ENCODE measurements at regions not wholly inside any gene's neighbourhood (a gene's known extent, or its start where the extent isn't known, plus 50 kb on each side); places are given as distances from the start of the nearest gene placed in this dataset.
A peak's percentile ranks its signal among the peaks of the same experiment; 100 is the strongest.
"Not testable (repeated sequence)": the region's sequence is repeated elsewhere in the genome, so short reads cannot be mapped to it uniquely, and the experiment has no call there.

- in situ Hi-C loops (cut with HindIII; ENCODE audit: low pct_unique_long_range_greater_than_20kb, low sequenced_read_pairs): no loop called here
- no peak for DNase-seq (ENCODE audit: low read depth, low spot score)
Observed at GRCh38 chr4:188336891-188337290, 197.7 kb downstream of the TRIML1 start.

- DNase-seq (ENCODE audit: low read depth, low spot score): no peak
- in situ Hi-C loops (cut with HindIII; ENCODE audit: low pct_unique_long_range_greater_than_20kb, low sequenced_read_pairs): no loop called here
Observed at GRCh38 chr4:188341428-188341827, 202.2 kb downstream of the TRIML1 start.

GRCh38 chr4:188346171-188346809 is 207.0 kb downstream of the TRIML1 start:
- in situ Hi-C loops (cut with HindIII; ENCODE audit: low pct_unique_long_range_greater_than_20kb, low sequenced_read_pairs): no loop called here
- DNase-seq (ENCODE audit: low read depth, low spot score): no peak

GRCh38 chr4:188347339-188347738 is 208.1 kb downstream of the TRIML1 start:
- in situ Hi-C loops (cut with HindIII; ENCODE audit: low pct_unique_long_range_greater_than_20kb, low sequenced_read_pairs): no loop called here
- no peak for DNase-seq (ENCODE audit: low read depth, low spot score)

- DNase-seq (ENCODE audit: low read depth, low spot score); in situ Hi-C loops (cut with HindIII; ENCODE audit: low pct_unique_long_range_greater_than_20kb, low sequenced_read_pairs): not testable (repeated sequence)
Observed at GRCh38 chr4:188349569-188349968, 210.3 kb downstream of the TRIML1 start.

GRCh38 chr4:188363196-188363595 is 224.0 kb downstream of the TRIML1 start:
- no peak for DNase-seq (ENCODE audit: low read depth, low spot score)
- in situ Hi-C loops (cut with HindIII; ENCODE audit: low pct_unique_long_range_greater_than_20kb, low sequenced_read_pairs): no loop called here

- in situ Hi-C loops (cut with HindIII; ENCODE audit: low pct_unique_long_range_greater_than_20kb, low sequenced_read_pairs): no loop called here
Observed at GRCh38 chr4:188370777-188371176, 231.5 kb downstream of the TRIML1 start.

GRCh38 chr4:188372058-188372457 is 232.8 kb downstream of the TRIML1 start:
- in situ Hi-C loops (cut with HindIII; ENCODE audit: low pct_unique_long_range_greater_than_20kb, low sequenced_read_pairs): no loop called here
- peak; percentile 13 for DNase-seq (ENCODE audit: low read depth, low spot score)

More at GRCh38 chr4:188370777-188371176, 231.5 kb downstream of the TRIML1 start:
- no peak for DNase-seq (ENCODE audit: low read depth, low spot score)

- in situ Hi-C loops (cut with HindIII; ENCODE audit: low pct_unique_long_range_greater_than_20kb, low sequenced_read_pairs): no loop called here
- peak; percentile 25 for DNase-seq (ENCODE audit: low read depth, low spot score)
Observed at GRCh38 chr4:188372829-188373228, 233.6 kb downstream of the TRIML1 start.

- in situ Hi-C loops (cut with HindIII; ENCODE audit: low pct_unique_long_range_greater_than_20kb, low sequenced_read_pairs): no loop called here
- DNase-seq (ENCODE audit: low read depth, low spot score): no peak
Observed at GRCh38 chr4:188374871-188375270, 235.6 kb downstream of the TRIML1 start.

GRCh38 chr4:188377816-188378215 is 238.6 kb downstream of the TRIML1 start:
- in situ Hi-C loops (cut with HindIII; ENCODE audit: low pct_unique_long_range_greater_than_20kb, low sequenced_read_pairs): no loop called here
- DNase-seq (ENCODE audit: low read depth, low spot score): no peak

- DNase-seq (ENCODE audit: low read depth, low spot score): no peak
- in situ Hi-C loops (cut with HindIII; ENCODE audit: low pct_unique_long_range_greater_than_20kb, low sequenced_read_pairs): no loop called here
Observed at GRCh38 chr4:188383180-188383579, 243.9 kb downstream of the TRIML1 start.

- in situ Hi-C loops (cut with HindIII; ENCODE audit: low pct_unique_long_range_greater_than_20kb, low sequenced_read_pairs): no loop called here
- DNase-seq (ENCODE audit: low read depth, low spot score): no peak
Observed at GRCh38 chr4:188387179-188387791, 248.0 kb downstream of the TRIML1 start.

GRCh38 chr4:188391349-188391748 is 252.1 kb downstream of the TRIML1 start:
- in situ Hi-C loops (cut with HindIII; ENCODE audit: low pct_unique_long_range_greater_than_20kb, low sequenced_read_pairs); DNase-seq (ENCODE audit: low read depth, low spot score): not testable (repeated sequence)

- DNase-seq (ENCODE audit: low read depth, low spot score): no peak
- in situ Hi-C loops (cut with HindIII; ENCODE audit: low pct_unique_long_range_greater_than_20kb, low sequenced_read_pairs): no loop called here
Observed at GRCh38 chr4:188396037-188396436, 256.8 kb downstream of the TRIML1 start.

GRCh38 chr4:188399834-188400233 is 260.6 kb downstream of the TRIML1 start:
- in situ Hi-C loops (cut with HindIII; ENCODE audit: low pct_unique_long_range_greater_than_20kb, low sequenced_read_pairs): no loop called here

GRCh38 chr4:188400451-188400850 is 261.2 kb downstream of the TRIML1 start:
- in situ Hi-C loops (cut with HindIII; ENCODE audit: low pct_unique_long_range_greater_than_20kb, low sequenced_read_pairs): no loop called here
- DNase-seq (ENCODE audit: low read depth, low spot score): peak; percentile 99

More at GRCh38 chr4:188399834-188400233, 260.6 kb downstream of the TRIML1 start:
- no peak for DNase-seq (ENCODE audit: low read depth, low spot score)

- in situ Hi-C loops (cut with HindIII; ENCODE audit: low pct_unique_long_range_greater_than_20kb, low sequenced_read_pairs): no loop called here
- peak; percentile 29 for DNase-seq (ENCODE audit: low read depth, low spot score)
Observed at GRCh38 chr4:188403272-188403671, 264.0 kb downstream of the TRIML1 start.

- in situ Hi-C loops (cut with HindIII; ENCODE audit: low pct_unique_long_range_greater_than_20kb, low sequenced_read_pairs): not testable (repeated sequence)
- peak; percentile 99 for DNase-seq (ENCODE audit: low read depth, low spot score)
Observed at GRCh38 chr4:188405071-188405835, 266.0 kb downstream of the TRIML1 start.
